Right lung (tissue), 2 donors: ENCODE measurements at regions not wholly inside any gene's neighbourhood (a gene's known extent, or its start where the extent isn't known, plus 50 kb on each side); places are given as distances from the start of the nearest gene placed in this dataset.
A peak's percentile ranks its signal among the peaks of the same experiment; 100 is the strongest.

Experiments
- DNase-seq, 2 donors: peaks; one replicate each; pipeline ENCODE4 v3.0.0-alpha.2; 2013

DNA sequence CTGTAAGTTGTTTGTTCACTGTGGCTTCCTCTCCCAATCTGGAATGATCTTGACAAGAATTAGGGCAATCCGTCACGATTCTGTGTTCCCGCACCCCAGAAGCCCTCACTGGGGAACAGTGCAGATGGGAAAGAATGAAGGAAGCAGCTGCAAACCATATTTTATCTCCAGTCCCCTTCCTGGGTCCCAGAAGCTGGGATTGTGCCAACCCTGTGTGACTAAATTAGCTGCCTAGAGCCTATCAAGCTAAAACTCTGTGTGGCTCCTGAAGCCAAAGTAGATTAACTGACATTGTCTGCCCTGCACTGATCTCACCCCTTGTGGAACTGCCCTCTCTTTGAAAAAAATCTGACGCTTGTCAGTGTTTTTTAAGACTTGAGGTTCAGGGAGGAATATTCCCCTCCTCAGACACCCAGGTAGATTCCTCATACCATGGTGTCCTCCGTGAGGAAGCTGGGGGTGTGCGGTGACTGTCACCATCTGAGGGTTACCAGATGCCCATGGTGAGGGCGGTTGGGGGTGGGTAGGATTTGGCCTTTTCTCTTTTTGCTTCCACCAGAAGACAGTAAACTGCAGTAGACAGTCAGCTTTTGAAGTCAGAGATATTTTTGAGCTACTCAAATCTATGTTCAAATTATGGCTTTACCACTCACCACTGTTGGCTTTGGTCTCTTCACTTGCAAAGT is 358.3 kb upstream of the TPM1 start:
- DNase-seq: no peak

DNA sequence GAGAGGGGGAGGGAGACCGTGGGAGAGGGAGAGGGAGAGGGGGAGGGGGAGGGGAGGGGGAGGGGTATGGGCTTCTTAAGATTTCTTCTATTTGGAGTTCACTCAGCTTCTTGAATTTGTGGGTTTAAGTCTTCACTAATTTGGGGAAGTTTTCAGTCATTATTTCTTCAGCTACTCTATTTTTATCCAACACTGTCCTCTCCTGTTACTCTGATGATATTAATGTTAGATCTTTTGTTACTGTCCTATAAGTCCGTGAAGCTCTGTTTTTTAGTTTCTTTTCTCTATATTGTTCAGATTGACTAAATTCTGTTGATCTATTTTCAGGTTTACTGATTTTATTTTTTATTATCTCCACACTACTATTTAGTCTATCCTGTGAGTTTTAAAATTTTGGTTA is 351.5 kb upstream of the TPM1 start:
- no peak for DNase-seq

GRCh38 chr15:62697636-62698035 is 344.9 kb upstream of the TPM1 start:
- DNase-seq: no peak

DNA sequence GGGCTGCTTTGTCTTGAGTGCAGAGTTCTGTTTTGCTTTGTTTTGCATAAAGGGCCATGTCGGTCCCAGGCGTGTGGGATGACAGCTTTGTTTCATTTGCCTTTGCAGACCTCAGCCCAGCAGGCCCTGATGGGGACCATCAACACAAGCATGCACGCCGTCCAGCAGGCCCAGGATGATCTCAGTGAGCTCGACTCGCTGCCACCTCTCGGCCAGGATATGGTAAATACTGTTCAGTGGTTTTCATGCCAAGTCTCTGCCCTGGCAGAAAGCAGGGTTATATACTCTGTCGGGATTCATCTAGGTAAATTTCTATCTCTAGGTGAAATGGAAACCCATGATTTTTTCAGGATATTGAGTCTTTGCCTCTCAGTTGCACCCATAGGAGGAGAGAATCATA is 343.9 kb upstream of the TPM1 start:
- no peak for DNase-seq

- DNase-seq: peak in 1 of 2 donors; percentile 1
These were observed 336.2 kb upstream of the TPM1 start for GRCh38 chr15:62706317-62706716.

GRCh38 chr15:62708470-62708869 is 334.1 kb upstream of the TPM1 start:
- DNase-seq: no peak

- DNase-seq: no peak
These were observed 333.3 kb upstream of the TPM1 start for GRCh38 chr15:62709261-62709660.

DNA sequence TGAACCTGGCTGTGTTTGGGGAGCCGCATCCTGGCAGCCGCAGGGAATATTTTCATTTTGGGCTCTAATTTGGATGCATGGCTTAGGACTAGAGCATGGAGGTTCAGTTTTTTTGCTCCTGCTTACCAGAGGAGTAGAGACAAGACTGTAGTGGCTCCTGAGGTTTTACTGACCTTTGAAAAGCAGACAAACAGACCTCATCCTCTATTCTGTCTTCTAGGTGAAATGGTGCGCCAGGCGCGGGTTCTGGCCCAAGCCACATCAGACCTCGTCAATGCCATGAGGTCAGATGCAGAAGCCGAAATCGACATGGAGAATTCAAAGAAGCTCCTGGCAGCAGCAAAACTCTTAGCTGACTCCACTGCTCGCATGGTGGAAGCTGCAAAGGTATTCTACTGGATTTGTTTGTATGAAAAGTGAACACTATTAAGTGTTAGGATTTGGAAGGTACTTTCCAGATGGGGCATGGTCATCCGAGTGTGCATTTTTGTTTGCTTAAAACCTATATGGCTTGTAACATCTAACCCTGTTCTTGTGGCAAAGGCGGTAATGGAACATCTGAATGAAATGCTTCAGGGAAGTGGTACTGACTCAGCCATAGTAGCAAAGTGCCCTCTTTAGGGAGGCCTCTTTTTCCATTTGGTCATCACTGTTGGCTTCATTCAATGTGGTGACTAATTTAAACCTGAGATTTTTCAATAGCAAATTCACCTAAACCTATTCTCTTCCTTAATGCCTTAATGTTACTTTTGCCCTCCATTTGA is 330.7 kb upstream of the TPM1 start:
- no peak for DNase-seq

DNA sequence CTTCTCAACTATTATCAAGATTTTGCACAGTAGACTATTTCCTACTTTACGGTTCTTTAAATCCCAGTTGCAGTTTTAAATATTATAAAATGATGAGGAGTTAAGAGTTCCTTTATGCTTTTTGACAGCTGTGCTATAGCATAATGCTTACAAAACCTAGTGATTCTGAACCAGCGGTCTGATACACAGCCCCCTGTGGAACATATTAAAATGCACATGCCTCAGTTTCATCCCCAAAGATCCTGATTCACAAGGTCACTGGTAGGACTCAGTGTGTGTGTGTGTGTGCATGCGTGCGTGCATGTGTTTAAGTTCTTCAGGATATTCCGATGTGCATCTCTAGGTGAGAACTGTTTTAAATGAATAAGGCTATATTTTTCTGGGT is 330.1 kb upstream of the TPM1 start:
- no peak for DNase-seq

DNA sequence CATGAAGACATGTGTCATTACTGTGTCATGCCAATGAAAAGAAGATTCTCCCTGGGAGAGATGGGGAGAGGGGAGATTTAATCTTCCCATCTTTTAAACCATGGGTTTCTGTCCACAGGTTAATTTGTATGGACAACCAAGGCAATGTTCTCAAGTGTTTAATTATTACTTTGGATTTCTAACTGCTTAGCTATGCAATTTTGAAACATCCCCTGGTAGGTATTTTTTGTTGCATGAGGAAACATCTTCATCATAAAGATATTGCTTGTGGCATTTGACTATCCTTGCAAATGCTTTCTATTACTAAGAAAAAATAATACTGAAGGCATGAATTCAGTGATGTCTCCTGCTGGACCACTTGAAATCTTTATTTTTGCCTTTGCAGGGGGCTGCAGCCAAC is 326.6 kb upstream of the TPM1 start:
- no peak for DNase-seq

DNA sequence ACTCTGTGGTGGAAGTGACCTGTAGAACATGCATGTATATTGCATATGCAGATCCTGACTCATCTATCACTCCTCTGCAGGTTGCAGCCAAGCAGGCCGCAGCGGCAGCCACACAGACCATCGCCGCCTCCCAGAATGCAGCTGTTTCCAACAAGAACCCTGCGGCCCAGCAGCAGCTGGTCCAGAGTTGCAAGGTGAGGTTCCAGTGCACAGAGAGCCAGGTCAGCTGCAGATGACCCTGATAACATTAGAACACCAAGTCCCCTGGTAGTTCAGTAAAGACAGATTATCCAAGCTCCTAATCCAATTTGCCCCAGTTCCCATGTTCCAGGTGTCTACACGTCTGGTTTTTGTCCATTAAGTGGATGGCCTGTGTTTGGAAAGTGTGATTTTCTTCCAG is 325.1 kb upstream of the TPM1 start:
- no peak for DNase-seq

DNA sequence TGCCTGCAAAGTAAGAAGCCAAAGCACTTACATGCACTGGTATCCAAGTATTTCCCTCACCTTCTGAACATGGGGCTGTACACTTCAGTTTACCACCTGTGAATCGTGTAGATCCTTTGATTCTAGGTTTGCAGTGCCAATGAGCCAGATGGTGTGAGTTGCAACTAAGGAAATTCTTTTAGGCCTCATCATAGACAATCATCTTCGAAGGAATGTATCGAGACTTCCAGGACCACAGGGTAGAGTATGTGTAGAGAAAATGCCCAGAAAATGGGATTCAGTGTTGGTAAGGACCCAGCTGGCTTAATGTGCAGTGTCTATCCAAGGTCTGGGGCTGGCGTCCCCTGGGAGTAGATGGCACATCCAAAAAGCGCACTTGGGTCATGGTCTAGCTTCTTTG is 323.2 kb upstream of the TPM1 start:
- no peak for DNase-seq

DNA sequence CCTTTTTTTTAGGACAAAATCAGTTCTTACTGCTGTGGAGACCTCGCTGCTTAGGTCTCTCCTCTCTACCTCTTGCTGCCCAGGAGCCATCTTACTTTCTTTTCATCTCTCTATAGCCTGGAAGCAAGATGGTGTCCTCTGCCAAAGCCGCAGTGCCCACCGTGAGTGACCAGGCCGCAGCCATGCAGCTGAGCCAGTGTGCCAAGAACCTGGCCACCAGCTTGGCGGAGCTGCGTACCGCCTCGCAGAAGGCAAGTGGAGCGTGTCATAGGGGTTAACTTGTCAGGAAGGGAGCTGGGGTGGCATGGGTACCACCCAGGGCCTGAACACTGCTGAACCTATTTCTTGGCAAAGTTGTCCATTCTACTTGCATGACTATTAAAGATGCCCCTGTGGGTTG is 320.3 kb upstream of the TPM1 start:
- no peak for DNase-seq

DNA sequence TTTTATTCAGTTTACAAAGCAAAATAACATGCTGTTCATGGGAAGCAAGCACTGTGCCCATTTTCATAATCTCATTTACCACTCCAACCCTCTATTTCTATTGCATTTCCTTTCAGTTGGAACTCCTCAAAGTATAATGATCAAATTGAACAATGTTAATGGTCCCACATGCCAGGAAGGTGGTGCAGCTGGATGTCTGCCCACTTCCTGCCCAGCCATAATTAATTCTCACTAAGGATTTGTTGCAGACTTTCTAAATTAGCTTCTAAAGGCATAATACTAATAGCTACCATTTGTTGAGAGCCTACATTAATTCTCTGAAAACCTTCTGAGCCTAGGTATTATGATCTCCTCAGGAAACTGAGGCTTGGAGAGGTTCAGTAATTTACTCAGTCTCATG is 316.1 kb upstream of the TPM1 start:
- DNase-seq: no peak

DNA sequence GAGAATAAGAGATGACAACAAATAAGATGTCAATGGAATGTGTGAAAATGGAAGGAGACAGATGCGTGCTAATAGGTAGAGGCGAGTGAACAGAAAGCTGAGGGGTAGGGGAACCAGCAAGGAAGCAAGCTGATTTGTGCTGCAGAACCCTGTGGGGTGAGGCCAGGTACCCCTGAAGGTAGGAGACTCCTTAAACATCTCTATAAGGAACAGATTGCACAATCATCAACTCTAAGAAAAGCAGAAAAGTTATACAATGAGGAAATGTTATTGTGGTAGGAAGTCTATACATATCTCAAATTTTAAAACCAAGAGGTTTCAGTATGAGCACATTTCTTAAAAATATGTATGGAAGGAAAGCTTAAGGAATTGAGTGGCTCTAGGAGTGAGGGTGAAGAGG is 315.0 kb upstream of the TPM1 start:
- no peak for DNase-seq

DNA sequence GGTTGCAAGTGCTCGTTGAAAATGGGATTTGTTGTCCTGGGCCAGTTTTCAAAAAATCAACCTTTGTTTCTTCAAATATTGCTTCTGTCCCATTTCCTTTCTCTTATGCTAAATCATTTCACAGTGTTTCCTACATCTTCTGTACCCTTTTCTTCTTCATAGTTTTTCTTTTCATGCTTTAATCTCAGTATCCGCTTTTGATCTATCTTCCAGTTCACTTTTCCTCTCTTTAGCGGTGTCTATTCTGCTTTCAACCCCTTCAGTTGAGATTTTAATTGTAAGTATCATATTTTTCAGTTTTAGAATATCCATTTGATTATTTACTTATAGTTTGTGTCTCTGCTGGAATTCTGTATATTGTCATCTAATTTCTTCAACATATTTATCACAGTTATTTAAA is 311.7 kb upstream of the TPM1 start:
- DNase-seq: no peak

DNA sequence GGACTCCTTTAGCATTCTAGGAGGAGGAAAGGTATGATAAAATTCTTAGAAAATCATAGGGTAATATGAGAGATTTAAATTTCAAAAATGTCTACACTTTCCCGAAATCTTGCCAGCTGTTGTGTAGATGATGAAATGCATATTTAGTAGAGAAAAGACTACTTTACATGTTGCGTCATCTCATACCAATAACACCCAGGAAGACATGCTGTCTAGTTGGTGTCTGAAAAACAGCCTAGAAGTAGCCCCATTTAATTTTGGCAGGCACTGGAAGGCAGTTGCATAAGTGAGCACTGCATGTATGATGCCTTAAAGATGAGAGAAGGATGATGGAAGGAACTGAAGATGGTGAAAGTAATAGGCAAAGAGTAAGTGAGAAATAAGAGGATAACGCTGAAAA is 310.5 kb upstream of the TPM1 start:
- no peak for DNase-seq

DNA sequence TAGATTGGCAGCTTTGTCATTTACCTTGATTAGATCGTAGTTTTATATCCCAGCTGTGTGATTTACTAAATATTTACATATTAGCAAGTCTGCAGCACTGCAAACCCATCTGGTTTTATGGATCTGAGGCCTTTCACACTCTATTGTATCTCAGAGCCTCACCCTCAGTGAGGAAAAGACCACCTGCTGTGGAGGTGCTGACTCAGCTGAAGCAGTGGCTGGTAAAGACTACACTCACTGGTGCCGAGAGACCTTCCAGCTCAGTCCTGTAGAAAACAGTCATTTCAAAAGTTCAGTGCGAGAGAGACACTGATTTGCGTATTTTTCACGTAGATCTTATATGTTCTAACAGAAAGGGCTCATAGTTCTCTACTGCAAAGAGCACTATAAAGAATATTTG is 307.8 kb upstream of the TPM1 start:
- DNase-seq: no peak

GRCh38 chr15:62736756-62737155 is 305.8 kb upstream of the TPM1 start:
- DNase-seq: no peak

- DNase-seq: no peak
These were observed 305.0 kb upstream of the TPM1 start for GRCh38 chr15:62737551-62737950.

GRCh38 chr15:62739082-62739481 is 303.5 kb upstream of the TPM1 start:
- DNase-seq: no peak

GRCh38 chr15:62739507-62739906 is 303.0 kb upstream of the TPM1 start:
- no peak for DNase-seq

DNA sequence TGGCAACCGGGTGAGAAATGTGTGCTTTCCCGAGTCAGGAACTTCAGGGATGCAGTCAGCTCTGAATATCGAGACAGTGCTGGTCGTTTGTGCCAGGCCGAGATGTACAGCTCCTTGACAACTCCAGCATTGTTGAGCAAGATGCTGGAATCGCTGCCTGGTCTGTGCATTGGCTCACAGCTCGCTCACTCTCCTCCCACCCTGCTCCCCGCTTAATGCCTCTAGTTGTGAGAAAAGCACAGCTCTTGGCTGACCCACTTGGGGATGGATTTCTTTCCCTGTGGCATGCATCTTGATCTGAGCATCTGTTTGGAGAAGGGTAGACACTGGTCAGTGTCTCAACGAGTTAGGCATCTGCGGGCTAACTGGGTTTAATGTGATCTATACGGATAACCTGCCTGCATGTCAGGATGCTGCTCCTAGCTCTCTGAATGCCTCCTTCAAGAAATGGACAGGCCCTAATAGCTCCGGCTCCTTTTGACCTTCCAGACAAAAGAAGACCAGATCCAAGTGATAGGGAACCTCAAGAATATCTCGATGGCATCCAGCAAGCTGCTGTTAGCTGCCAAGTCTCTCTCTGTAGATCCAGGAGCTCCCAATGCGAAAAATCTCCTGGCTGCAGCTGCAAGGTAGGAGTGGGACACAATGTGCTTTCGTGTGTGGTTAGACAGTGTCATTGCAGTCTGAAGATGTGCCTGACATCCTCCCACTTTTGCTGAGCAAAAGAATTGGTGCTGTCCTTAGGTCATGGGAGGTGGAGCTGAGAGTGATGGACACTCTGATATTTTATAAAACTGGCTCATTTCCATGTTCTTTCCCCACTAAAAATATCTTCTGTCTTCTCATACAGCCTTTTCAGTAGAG is 302.2 kb upstream of the TPM1 start:
- DNase-seq: peak; percentile 74 to 85
